Liver (tissue), 8 donors: ENCODE measurements at regions not wholly inside any gene's neighbourhood (a gene's known extent, or its start where the extent isn't known, plus 50 kb on each side); places are given as distances from the start of the nearest gene placed in this dataset.

Experiments
- DNase-seq: peaks from one replicate; pipeline ENCODE4 v3.0.0-alpha.2; 2017; ENCODE audit warnings: low spot score
- H3K27ac ChIP-seq, 2 donors: one replicate each; pipeline ENCODE4 v1.7.0; 2013; ENCODE audit warnings: inconsistent platforms in 2 of 2, low read length in 2 of 2, control low read depth in 1 of 2, low read depth in 1 of 2, mild to moderate bottlenecking in 1 of 2
- H3K27me3 ChIP-seq, 4 donors: one replicate each; pipeline versions ENCODE4 v1.6.1 to v1.7.0; 2013; ENCODE audit warnings: low read length in 3 of 4, inconsistent platforms in 1 of 4, mild to moderate bottlenecking in 1 of 4, moderate library complexity in 1 of 4; ENCODE audit not compliant: control insufficient read depth in 4 of 4, insufficient read depth in 4 of 4
- H3K36me3 ChIP-seq, 4 donors: one replicate each; pipeline versions ENCODE4 v1.6.1 to v1.7.0; 2013; ENCODE audit warnings: low read length in 3 of 4, mild to moderate bottlenecking in 3 of 4, low read depth in 1 of 4, moderate library complexity in 1 of 4; ENCODE audit not compliant: control insufficient read depth in 4 of 4, insufficient read depth in 3 of 4
- H3K4me1 ChIP-seq, 4 donors: one replicate each; pipeline versions ENCODE4 v1.6.1 to v1.7.0; 2013; ENCODE audit warnings: low read length in 3 of 4, mild to moderate bottlenecking in 3 of 4, moderate library complexity in 1 of 4; ENCODE audit not compliant: control insufficient read depth in 4 of 4, insufficient read depth in 4 of 4
- H3K4me3 ChIP-seq, 3 donors: one replicate each; pipeline versions ENCODE4 v1.6.1 to v1.7.0; 2013; ENCODE audit warnings: low read length in 3 of 3, control low read depth in 1 of 3, low read depth in 1 of 3, mild to moderate bottlenecking in 1 of 3
- H3K9ac ChIP-seq, 2 donors: one replicate each; pipeline ENCODE4 v1.7.0; 2013; ENCODE audit warnings: low read length in 2 of 2, mild to moderate bottlenecking in 2 of 2, moderate library complexity in 2 of 2, control low read depth in 1 of 2, low read depth in 1 of 2
- H3K9me3 ChIP-seq, 4 donors: one replicate each; pipeline versions ENCODE4 v1.6.1 to v1.7.0; 2013; ENCODE audit warnings: low read length in 3 of 4; ENCODE audit not compliant: control insufficient read depth in 4 of 4
- ATF3 ChIP-seq: IDR thresholded peaks from 2 replicates; pipeline ENCODE4 v1.6.1; 2016; ENCODE audit warnings: antibody characterized with exemption
- CTCF ChIP-seq: fragments of 150-350 bp; IDR thresholded peaks from 2 replicates; pipeline ENCODE4 v1.5.1; 2017; ENCODE audit warnings: improper control_type of control experiment, low read depth, low read length; ENCODE audit not compliant: missing input control
- EGR1 ChIP-seq, 2 donors: IDR thresholded peaks; 2 replicates each; pipeline ENCODE4 v1.6.1; 2016 to 2018; ENCODE audit warnings: antibody characterized with exemption in 2 of 2, low read depth in 2 of 2
- FOXA1 ChIP-seq: IDR thresholded peaks from 2 replicates; pipeline ENCODE4 v1.6.1; 2016; ENCODE audit warnings: antibody characterized with exemption
- FOXA2 ChIP-seq: IDR thresholded peaks from 2 replicates; pipeline ENCODE4 v1.6.1; 2016; ENCODE audit warnings: antibody characterized with exemption
- GABPA ChIP-seq, 2 donors: IDR thresholded peaks in 1 of 2; conservative IDR thresholded peaks in 1 of 2; 2 replicates each; pipeline ENCODE4 v1.6.1; 2016; ENCODE audit warnings: antibody characterized with exemption in 2 of 2, mild to moderate bottlenecking in 1 of 2, moderate library complexity in 1 of 2
- HNF4A ChIP-seq, 2 donors: conservative IDR thresholded peaks; 2 replicates each; pipeline ENCODE4 v1.6.1; 2016; ENCODE audit warnings: antibody characterized with exemption in 2 of 2, mild to moderate bottlenecking in 2 of 2
- HNF4G ChIP-seq: IDR thresholded peaks from 2 replicates; pipeline ENCODE4 v1.6.1; 2016; ENCODE audit warnings: antibody characterized with exemption
- JUND ChIP-seq, 2 donors: IDR thresholded peaks; 2 replicates each; pipeline ENCODE4 v1.6.1; 2016; ENCODE audit warnings: antibody characterized with exemption in 2 of 2
- MAX ChIP-seq: IDR thresholded peaks from 2 replicates; pipeline ENCODE4 v1.6.1; 2016; ENCODE audit warnings: antibody characterized with exemption
- NR2F2 ChIP-seq: IDR thresholded peaks from 2 replicates; pipeline ENCODE4 v1.6.1; 2016; ENCODE audit warnings: antibody characterized with exemption
- RAD21 ChIP-seq, 2 donors: IDR thresholded peaks; 2 replicates each; pipeline ENCODE4 v1.6.1; 2016; ENCODE audit warnings: antibody characterized with exemption in 2 of 2, mild to moderate bottlenecking in 2 of 2
- REST ChIP-seq: IDR thresholded peaks from 2 replicates; pipeline ENCODE4 v1.6.1; 2016; ENCODE audit warnings: antibody characterized with exemption, mild to moderate bottlenecking
- RXRA ChIP-seq, 2 donors: IDR thresholded peaks; 2 replicates each; pipeline ENCODE4 v1.6.1; 2017 to 2018; ENCODE audit warnings: antibody characterized with exemption in 2 of 2, mild to moderate bottlenecking in 1 of 2
- SP1 ChIP-seq: IDR thresholded peaks from 2 replicates; pipeline ENCODE4 v1.6.1; 2018; ENCODE audit warnings: antibody characterized with exemption, mild to moderate bottlenecking
- TAF1 ChIP-seq: conservative IDR thresholded peaks from 2 replicates; pipeline ENCODE4 v1.6.1; 2016; ENCODE audit warnings: antibody characterized with exemption, mild to moderate bottlenecking
- YY1 ChIP-seq: IDR thresholded peaks from 2 replicates; pipeline ENCODE4 v1.6.1; 2016; ENCODE audit warnings: antibody characterized with exemption, mild to moderate bottlenecking
- ZBTB33 ChIP-seq: IDR thresholded peaks from 2 replicates; pipeline ENCODE4 v1.6.1; 2016; ENCODE audit warnings: antibody characterized with exemption
- WGBS: extraction: QIAGEN DNeasy Blood & Tissue Kit; methylation state at CpG from one replicate; pipeline ENCODE4 v1.1.7; 2013; 5-methylcytosine and 5-hydroxymethylcytosine counted together
- donor health status: healthy.
- donor health status: healthy.
- donor health status: healthy.
- donor health status: healthy.
- donor health status: healthy.

- Histone ChIP-seq H3K9me3 (no peaks in the 10 kb centered on the region), H3K27ac (no peak overlapping the region), H3K27me3 (no peaks in the 10 kb centered on the region), H3K4me3 (no peak overlapping the region), H3K9ac (no peak overlapping the region), H3K4me1 (no peaks in the 10 kb centered on the region), H3K36me3 (no peaks in the 10 kb centered on the region)
- 96% methylated on average over 2 of the region's 2 CpGs for WGBS
- TF ChIP-seq SP1 (no peak), JUND (IDR thresholded peaks at IDR 0.05) (no peak)
- DNase-seq = no peak
Observed at GRCh38 chr15:31528846-31529245, 202.2 kb downstream of the KLF13 start.

GRCh38 chr15:31537770-31538592 is 211.3 kb downstream of the KLF13 start:
- Histone ChIP-seq H3K36me3 (no peaks in the 10 kb centered on the region), H3K4me3 (no peak overlapping the region), H3K27me3 (no peaks in the 10 kb centered on the region), H3K9ac (no peak overlapping the region), H3K9me3 (no peaks in the 10 kb centered on the region), H3K27ac (no peak overlapping the region), H3K4me1 (peaks cover 0 to 3% (median 0%) of the 10 kb centered on the region in 4 donors)
- no peak for DNase-seq
- TF ChIP-seq ATF3 = no peak
- no peak for TF ChIP-seq YY1
- TF ChIP-seq REST = no peak
- TF ChIP-seq FOXA1 = no peak
- TF ChIP-seq CTCF = no peak
- no peak for TF ChIP-seq RAD21 (IDR thresholded peaks at IDR 0.05)
- no peak for TF ChIP-seq MAX
- TF ChIP-seq HNF4A (conservative IDR thresholded peaks at IDR 0.05) = no peak
- TF ChIP-seq RXRA (IDR thresholded peaks at IDR 0.05) = no peak
- TF ChIP-seq FOXA2 = no peak
- no peak for TF ChIP-seq TAF1
- no peak for TF ChIP-seq EGR1 (IDR thresholded peaks at IDR 0.05; ENCODE audit: low read depth in 2 of 2)
- no peak for TF ChIP-seq JUND (IDR thresholded peaks at IDR 0.05)
- no peak for TF ChIP-seq HNF4G
- TF ChIP-seq ZBTB33 = no peak
- no peak for TF ChIP-seq GABPA (IDR thresholded peaks at IDR 0.05 in 1 of 2, conservative IDR thresholded peaks at IDR 0.05 in 1 of 2)
- TF ChIP-seq NR2F2 = no peak
- TF ChIP-seq SP1 = no peak
- 92% methylated on average over 14 of the region's 14 CpGs for WGBS
